ENCODE measurements at regions not wholly inside any gene's neighbourhood (a gene's known extent, or its start where the extent isn't known, plus 50 kb on each side); places are given as distances from the start of the nearest gene placed in this dataset.
A peak's percentile ranks its signal among the peaks of the same experiment; 100 is the strongest.

GRCh38 chr22:44589831-44590230 is 91.8 kb upstream of the RTL6 start:
- no peak for DNase-seq

- DNase-seq, result no peak
Observed at GRCh38 chr22:44588348-44588747, 90.3 kb upstream of the RTL6 start.

GRCh38 chr22:44587737-44588310 is 89.8 kb upstream of the RTL6 start:
- no peak for DNase-seq

GRCh38 chr22:44586999-44587736 is 89.1 kb upstream of the RTL6 start:
- peak; percentile 39 for DNase-seq

- DNase-seq, result peak; percentile 35
Observed at GRCh38 chr22:44586351-44586990, 88.4 kb upstream of the RTL6 start.

- DNase-seq, result no peak
Observed at GRCh38 chr22:44585559-44586350, 87.7 kb upstream of the RTL6 start.

- no peak for DNase-seq
Observed at GRCh38 chr22:44584256-44584902, 86.3 kb upstream of the RTL6 start.

GRCh38 chr22:44583854-44584253 is 85.8 kb upstream of the RTL6 start:
- no peak for DNase-seq

GRCh38 chr22:44583061-44583760 is 85.2 kb upstream of the RTL6 start:
- DNase-seq, result no peak

- DNase-seq, result no peak
Observed at GRCh38 chr22:44582016-44582415, 84.0 kb upstream of the RTL6 start.

- no peak for DNase-seq
Observed at GRCh38 chr22:44581096-44581435, 83.0 kb upstream of the RTL6 start.

- no peak for DNase-seq
Observed at GRCh38 chr22:44580176-44581095, 82.4 kb upstream of the RTL6 start.

- DNase-seq, result no peak
Observed at GRCh38 chr22:44578516-44579230, 80.6 kb upstream of the RTL6 start.

GRCh38 chr22:44578110-44578457 is 80.1 kb upstream of the RTL6 start:
- DNase-seq, result no peak

- no peak for DNase-seq
Observed at GRCh38 chr22:44577391-44578109, 79.5 kb upstream of the RTL6 start.

- no peak for DNase-seq
Observed at GRCh38 chr22:44576311-44577260, 78.6 kb upstream of the RTL6 start.

GRCh38 chr22:44575381-44576268 is 77.6 kb upstream of the RTL6 start:
- DNase-seq, result no peak

Measured in NCI-H1092 treated with DMSO at 0.1 percent for 48 hours (cell line).